Loucy (cell line): ENCODE measurements at regions not wholly inside any gene's neighbourhood (a gene's known extent, or its start where the extent isn't known, plus 50 kb on each side); places are given as distances from the start of the nearest gene placed in this dataset.

Experiments
- EZH2phosphoT487 ChIP-seq: fragments of 200-600 bp; IDR thresholded peaks from 2 replicates; pipeline ENCODE4 v1.6.1; 2018; ENCODE audit warnings: antibody characterized with exemption, mild to moderate bottlenecking, moderate library complexity, borderline replicate concordance
- TF ChIP-seq, protein P1 (sequence below): fragments of 200-600 bp; sonication (generic); conservative IDR thresholded peaks from 2 replicates; pipeline ENCODE4 v1.5.1; 2014; ENCODE audit warnings: mild to moderate bottlenecking, antibody characterized with exemption, low read length

DNA sequence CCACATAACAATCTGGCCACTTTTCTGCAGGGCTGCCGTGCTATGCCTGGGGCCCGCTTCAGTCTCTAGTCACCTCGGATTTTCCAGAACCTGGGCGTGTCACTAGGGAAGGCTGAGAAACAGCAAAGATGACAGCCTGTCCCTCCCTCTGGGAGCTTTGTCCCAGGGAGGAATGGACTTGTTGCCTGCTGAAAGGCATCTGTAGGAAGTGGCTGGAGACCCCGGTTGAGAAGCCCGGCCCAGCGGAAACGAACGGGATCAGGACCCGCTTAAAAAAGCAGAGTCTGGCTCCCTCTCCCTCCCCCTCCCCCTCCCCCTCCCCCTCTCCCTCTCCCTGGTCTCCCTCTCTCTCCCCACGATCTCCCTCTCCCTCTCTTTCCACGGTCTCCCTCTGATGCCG is 149.5 kb upstream of the ZNF516 start:
- no peak for TF ChIP-seq EZH2phosphoT487
- TF ChIP-seq, protein P1, sequence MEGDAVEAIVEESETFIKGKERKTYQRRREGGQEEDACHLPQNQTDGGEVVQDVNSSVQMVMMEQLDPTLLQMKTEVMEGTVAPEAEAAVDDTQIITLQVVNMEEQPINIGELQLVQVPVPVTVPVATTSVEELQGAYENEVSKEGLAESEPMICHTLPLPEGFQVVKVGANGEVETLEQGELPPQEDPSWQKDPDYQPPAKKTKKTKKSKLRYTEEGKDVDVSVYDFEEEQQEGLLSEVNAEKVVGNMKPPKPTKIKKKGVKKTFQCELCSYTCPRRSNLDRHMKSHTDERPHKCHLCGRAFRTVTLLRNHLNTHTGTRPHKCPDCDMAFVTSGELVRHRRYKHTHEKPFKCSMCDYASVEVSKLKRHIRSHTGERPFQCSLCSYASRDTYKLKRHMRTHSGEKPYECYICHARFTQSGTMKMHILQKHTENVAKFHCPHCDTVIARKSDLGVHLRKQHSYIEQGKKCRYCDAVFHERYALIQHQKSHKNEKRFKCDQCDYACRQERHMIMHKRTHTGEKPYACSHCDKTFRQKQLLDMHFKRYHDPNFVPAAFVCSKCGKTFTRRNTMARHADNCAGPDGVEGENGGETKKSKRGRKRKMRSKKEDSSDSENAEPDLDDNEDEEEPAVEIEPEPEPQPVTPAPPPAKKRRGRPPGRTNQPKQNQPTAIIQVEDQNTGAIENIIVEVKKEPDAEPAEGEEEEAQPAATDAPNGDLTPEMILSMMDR, result no peak
